Caco-2 (cell line): ENCODE measurements at regions not wholly inside any gene's neighbourhood (a gene's known extent, or its start where the extent isn't known, plus 50 kb on each side); places are given as distances from the start of the nearest gene placed in this dataset.

Experiments
- BruUV-seq: library from RNA; stranded (reverse); fragments of 400-500 nt; replicated peaks from 2 replicates; lab custom pipeline; 2021; lab: Mats Ljungman, UMichigan
- CTCF ChIA-PET: fragments of 300-600 bp; sonication (Branson Sonifier 250); formaldehyde crosslinking; loops from one replicate; lab custom pipeline; 2022; ENCODE audit warnings: antibody characterized with exemption; lab: Charles Lee
- POLR2A ChIA-PET: fragments of 300-600 bp; sonication (Branson Sonifier 250); formaldehyde crosslinking; loops from one replicate; lab custom pipeline; 2022; ENCODE audit warnings: antibody characterized with exemption; lab: Charles Lee
- DNase-seq, 2 experiments: peaks; one replicate each; pipeline versions ENCODE4 v3.0.0 to v3.0.0-alpha.2; 2020 to 2022
- H3K27me3 ChIP-seq: replicated peaks from 2 replicates; pipeline ENCODE4 v1.6.0; 2011; ENCODE audit warnings: low read length; ENCODE audit not compliant: control insufficient read depth, insufficient read depth
- H3K36me3 ChIP-seq: 2 replicates; pipeline ENCODE4 v1.5.1; 2011; ENCODE audit warnings: low read length; ENCODE audit not compliant: control insufficient read depth, insufficient read depth
- H3K4me1 ChIP-seq: fragments of 250-450 bp; sonication (Bioruptor Pico); 2 replicates; pipeline ENCODE4 v1.5.1; 2020; ENCODE audit warnings: mild to moderate bottlenecking
- H3K4me3 ChIP-seq: 2 replicates; pipeline ENCODE4 v1.5.1; 2011; ENCODE audit warnings: low read depth, mild to moderate bottlenecking, control low read depth, low read length
- H3K9me3 ChIP-seq: fragments of 250-450 bp; sonication (Bioruptor Pico); 2 replicates; pipeline ENCODE4 v1.5.1; 2020; ENCODE audit warnings: mild to moderate bottlenecking, moderate library complexity
- H3K27ac Mint-ChIP-seq: one replicate; pipeline ENCODE4 v1.8.0; 2022; ENCODE audit warnings: mixed read lengths; ENCODE audit not compliant: unreplicated experiment
- H3K27me3 Mint-ChIP-seq: one replicate; pipeline ENCODE4 v1.8.0; 2022; ENCODE audit warnings: mixed read lengths; ENCODE audit not compliant: insufficient read depth, unreplicated experiment
- H3K36me3 Mint-ChIP-seq: one replicate; pipeline ENCODE4 v1.8.0; 2022; ENCODE audit warnings: mild to moderate bottlenecking, mixed read lengths; ENCODE audit not compliant: insufficient read depth, unreplicated experiment
- H3K4me1 Mint-ChIP-seq: one replicate; pipeline ENCODE4 v1.8.0; 2022; ENCODE audit warnings: low read depth, mixed read lengths; ENCODE audit not compliant: unreplicated experiment
- H3K4me3 Mint-ChIP-seq: one replicate; pipeline ENCODE4 v1.8.0; 2022; ENCODE audit warnings: mild to moderate bottlenecking, moderate library complexity, mixed read lengths; ENCODE audit not compliant: unreplicated experiment
- H3K9me3 Mint-ChIP-seq: one replicate; pipeline ENCODE4 v1.8.0; 2022; ENCODE audit warnings: mixed read lengths; ENCODE audit not compliant: unreplicated experiment
- CTCF ChIP-seq, 2 experiments: fragments of 200-600 bp in 1 of 2; IDR thresholded peaks; 1 replicate in 1 of 2; 2 replicates in 1 of 2; pipeline versions ENCODE4 v1.5.1 to v1.8.0; 2011 to 2022; ENCODE audit warnings: antibody characterized with exemption in 1 of 2, control low read depth in 1 of 2, inconsistent platforms in 1 of 2, low read depth in 1 of 2, low read length in 1 of 2, mild to moderate bottlenecking in 1 of 2, moderate library complexity in 1 of 2; ENCODE audit not compliant: insufficient read depth in 1 of 2, severe bottlenecking in 1 of 2, unreplicated experiment in 1 of 2
- intact Hi-C: fragments of 100-400 bp; cut with micrococcal nuclease; formaldehyde crosslinking; loops from one replicate; pipeline ENCODE4 v1.10.0; 2022; ENCODE audit not compliant: unreplicated experiment

DNA sequence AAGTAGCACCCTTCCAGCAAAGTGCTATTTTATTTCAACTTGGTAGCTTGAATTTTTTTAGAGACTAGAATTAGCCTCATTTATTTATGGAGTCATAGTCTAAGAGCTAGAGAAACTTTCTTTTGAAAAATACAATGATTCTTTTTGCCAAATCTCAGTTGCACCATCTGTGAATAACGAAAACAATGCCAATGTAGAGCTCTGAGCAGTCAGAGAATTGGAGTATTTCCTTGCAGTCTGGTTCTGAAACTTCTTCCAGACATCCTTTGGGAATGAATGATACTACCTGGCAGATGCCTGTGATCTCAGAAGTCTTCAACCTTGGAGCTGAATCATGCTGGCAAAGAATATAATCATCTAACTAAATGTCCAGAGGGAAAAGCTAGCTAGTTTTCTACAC is 511.5 kb upstream of the CYLC2 start:
- POLR2A ChIA-PET: no interaction called here

DNA sequence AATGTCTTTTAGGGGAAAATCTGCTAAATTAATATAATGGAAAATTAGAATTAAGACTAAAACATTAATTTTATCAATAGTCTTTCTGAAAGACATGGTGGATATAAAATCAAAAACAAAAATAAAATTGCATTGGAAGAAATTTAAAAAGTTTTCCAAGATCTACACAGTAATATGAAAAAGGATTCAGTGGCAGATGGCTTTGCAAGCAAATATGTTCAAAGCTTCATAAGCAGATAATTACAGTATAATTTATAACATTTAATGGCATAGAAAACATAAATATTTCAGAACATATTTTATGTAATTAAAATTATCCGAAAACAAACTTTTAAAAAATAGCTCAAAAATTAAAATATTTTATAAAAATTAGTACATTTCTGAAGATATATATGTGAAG is 512.4 kb upstream of the CYLC2 start:
- H3K27me3 Mint-ChIP-seq: no peaks in the 10 kb centered on the region
- H3K36me3 ChIP-seq: no peaks in the 10 kb centered on the region
- intact Hi-C loops: no loop called here
- DNase-seq: no peak
- TF ChIP-seq CTCF (IDR thresholded peaks at IDR 0.05; ENCODE audit: insufficient read depth in 1 of 2, low read depth in 1 of 2, low read length in 1 of 2, severe bottlenecking in 1 of 2, unreplicated experiment in 1 of 2): no peak
- no peaks in the 10 kb centered on the region for H3K4me1 Mint-ChIP-seq
- H3K27me3 ChIP-seq: no peaks in the 10 kb centered on the region
- H3K9me3 ChIP-seq: no peaks in the 10 kb centered on the region
- H3K9me3 Mint-ChIP-seq: no peaks in the 10 kb centered on the region
- ChIA-PET CTCF (no interaction called here), POLR2A (no interaction called here)
- no peaks in the 10 kb centered on the region for H3K4me1 ChIP-seq
- H3K4me3 ChIP-seq: no peak overlapping the region
- no peak overlapping the region for H3K27ac Mint-ChIP-seq
- no peaks in the 10 kb centered on the region for H3K36me3 Mint-ChIP-seq
- no TSS peak for BruUV-seq
- H3K4me3 Mint-ChIP-seq: no peak overlapping the region

More for the DNA sequence above, 511.5 kb upstream of the CYLC2 start:
- no peaks in the 10 kb centered on the region for H3K4me1 Mint-ChIP-seq
- intact Hi-C loops: no loop called here
- no peaks in the 10 kb centered on the region for H3K36me3 Mint-ChIP-seq
- no peaks in the 10 kb centered on the region for H3K27me3 ChIP-seq
- CTCF ChIA-PET: no interaction called here
- no peaks in the 10 kb centered on the region for H3K9me3 Mint-ChIP-seq
- H3K27me3 Mint-ChIP-seq: no peaks in the 10 kb centered on the region
- no peaks in the 10 kb centered on the region for H3K4me1 ChIP-seq
- H3K9me3 ChIP-seq: no peaks in the 10 kb centered on the region
- no peak overlapping the region for H3K27ac Mint-ChIP-seq
- H3K4me3 Mint-ChIP-seq: no peak overlapping the region
- TF ChIP-seq CTCF (IDR thresholded peaks at IDR 0.05; ENCODE audit: insufficient read depth in 1 of 2, low read depth in 1 of 2, low read length in 1 of 2, severe bottlenecking in 1 of 2, unreplicated experiment in 1 of 2): no peak
- H3K4me3 ChIP-seq: no peak overlapping the region
- H3K36me3 ChIP-seq: no peaks in the 10 kb centered on the region
- no peak for DNase-seq
- BruUV-seq: no TSS peak

- ChIA-PET CTCF (no interaction called here), POLR2A (no interaction called here)
- intact Hi-C loops: no loop called here
- no peaks in the 10 kb centered on the region for H3K4me1 ChIP-seq
- Mint-ChIP-seq H3K27me3 (no peaks in the 10 kb centered on the region), H3K27ac (no peak overlapping the region), H3K4me3 (no peak overlapping the region), H3K9me3 (no peaks in the 10 kb centered on the region), H3K4me1 (no peaks in the 10 kb centered on the region), H3K36me3 (no peaks in the 10 kb centered on the region)
- H3K36me3 ChIP-seq: no peaks in the 10 kb centered on the region
- H3K27me3 ChIP-seq: no peaks in the 10 kb centered on the region
- H3K4me3 ChIP-seq: no peak overlapping the region
- no peaks in the 10 kb centered on the region for H3K9me3 ChIP-seq
- no TSS peak for BruUV-seq
- no peak for DNase-seq
- no peak for TF ChIP-seq CTCF (IDR thresholded peaks at IDR 0.05; ENCODE audit: insufficient read depth in 1 of 2, low read depth in 1 of 2, low read length in 1 of 2, severe bottlenecking in 1 of 2, unreplicated experiment in 1 of 2)
Observed at GRCh38 chr9:102479191-102479590, 515.9 kb upstream of the CYLC2 start.
